Neural progenitor cell (in vitro differentiated cells): ENCODE measurements at regions not wholly inside any gene's neighbourhood (a gene's known extent, or its start where the extent isn't known, plus 50 kb on each side); places are given as distances from the start of the nearest gene placed in this dataset.

ENCODE experiments used
- EZH2 ChIP-seq: fragments of 200-600 bp; sonication (generic); IDR thresholded peaks from 2 replicates; pipeline ENCODE4 v1.6.1; 2017; ENCODE audit warnings: antibody characterized with exemption, mild to moderate bottlenecking, moderate library complexity
- EZH2phosphoT487 ChIP-seq: fragments of 200-600 bp; sonication (generic); IDR thresholded peaks from 2 replicates; pipeline ENCODE4 v1.6.1; 2017; ENCODE audit warnings: antibody characterized with exemption
- TF ChIP-seq, protein P1 (sequence below): fragments of 200-600 bp; sonication (generic); IDR thresholded peaks from 2 replicates; pipeline ENCODE4 v1.5.1; 2017; ENCODE audit warnings: antibody characterized with exemption, mild to moderate bottlenecking

DNA sequence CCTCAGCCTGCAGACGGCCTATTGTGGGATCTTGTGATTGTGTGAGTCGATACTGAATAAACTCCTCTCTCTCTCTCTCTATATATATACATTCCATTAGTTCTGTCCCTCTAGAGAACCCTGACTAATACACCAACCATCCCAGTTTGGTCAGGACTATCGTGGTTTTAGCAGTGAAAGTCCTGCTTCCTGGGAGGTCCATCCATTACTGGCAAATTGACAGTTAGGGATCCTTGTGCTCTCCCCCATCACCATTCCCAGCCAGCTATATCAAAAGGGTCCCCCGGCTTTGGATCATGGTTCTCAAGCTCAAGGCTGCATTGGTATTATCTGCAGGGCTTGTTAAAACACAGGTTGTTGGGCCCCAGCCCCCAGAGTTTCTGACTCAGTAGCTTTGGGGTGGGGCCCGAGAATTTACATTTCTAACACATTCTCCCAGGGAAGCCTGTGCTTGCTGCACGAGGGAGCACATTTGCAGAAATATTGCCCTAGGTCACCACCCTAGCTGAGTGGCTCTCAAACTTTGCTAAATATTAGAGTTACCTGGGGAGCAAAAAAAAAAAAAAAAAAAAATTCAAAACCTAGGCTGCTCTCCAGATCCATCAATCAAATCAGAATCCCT is 899.1 kb upstream of the AUTS2 start:
- no peak for TF ChIP-seq EZH2
- TF ChIP-seq, protein P1, sequence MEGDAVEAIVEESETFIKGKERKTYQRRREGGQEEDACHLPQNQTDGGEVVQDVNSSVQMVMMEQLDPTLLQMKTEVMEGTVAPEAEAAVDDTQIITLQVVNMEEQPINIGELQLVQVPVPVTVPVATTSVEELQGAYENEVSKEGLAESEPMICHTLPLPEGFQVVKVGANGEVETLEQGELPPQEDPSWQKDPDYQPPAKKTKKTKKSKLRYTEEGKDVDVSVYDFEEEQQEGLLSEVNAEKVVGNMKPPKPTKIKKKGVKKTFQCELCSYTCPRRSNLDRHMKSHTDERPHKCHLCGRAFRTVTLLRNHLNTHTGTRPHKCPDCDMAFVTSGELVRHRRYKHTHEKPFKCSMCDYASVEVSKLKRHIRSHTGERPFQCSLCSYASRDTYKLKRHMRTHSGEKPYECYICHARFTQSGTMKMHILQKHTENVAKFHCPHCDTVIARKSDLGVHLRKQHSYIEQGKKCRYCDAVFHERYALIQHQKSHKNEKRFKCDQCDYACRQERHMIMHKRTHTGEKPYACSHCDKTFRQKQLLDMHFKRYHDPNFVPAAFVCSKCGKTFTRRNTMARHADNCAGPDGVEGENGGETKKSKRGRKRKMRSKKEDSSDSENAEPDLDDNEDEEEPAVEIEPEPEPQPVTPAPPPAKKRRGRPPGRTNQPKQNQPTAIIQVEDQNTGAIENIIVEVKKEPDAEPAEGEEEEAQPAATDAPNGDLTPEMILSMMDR = no peak
- no peak for TF ChIP-seq EZH2phosphoT487
